ENCODE measurements at regions not wholly inside any gene's neighbourhood (a gene's known extent, or its start where the extent isn't known, plus 50 kb on each side); places are given as distances from the start of the nearest gene placed in this dataset.

DNA sequence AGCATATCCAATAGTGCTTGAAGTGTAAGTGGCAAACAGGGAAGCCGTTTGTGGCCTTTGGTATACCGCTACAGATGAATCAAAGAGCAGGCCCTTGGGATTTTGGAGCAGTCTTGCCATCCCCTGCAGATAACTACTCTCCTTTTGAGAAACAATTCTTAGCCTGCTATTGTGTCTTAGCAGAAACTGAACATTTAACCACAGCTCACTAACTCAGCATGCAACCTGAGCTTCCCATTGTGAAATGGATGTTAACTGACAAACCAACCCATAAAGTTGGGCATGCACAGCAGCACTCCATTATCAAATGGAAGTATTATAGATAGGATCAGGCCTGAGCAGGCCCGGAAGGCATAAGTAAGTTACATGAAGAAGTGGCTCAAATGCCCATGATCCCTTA is 315.3 kb upstream of the PTGER4 start:
- no peak overlapping the region for H3K4me3 ChIP-seq (ENCODE audit: low read depth, low read length)
- DNase-seq (ENCODE audit: low read depth), result no peak
- TF ChIP-seq, protein P1, sequence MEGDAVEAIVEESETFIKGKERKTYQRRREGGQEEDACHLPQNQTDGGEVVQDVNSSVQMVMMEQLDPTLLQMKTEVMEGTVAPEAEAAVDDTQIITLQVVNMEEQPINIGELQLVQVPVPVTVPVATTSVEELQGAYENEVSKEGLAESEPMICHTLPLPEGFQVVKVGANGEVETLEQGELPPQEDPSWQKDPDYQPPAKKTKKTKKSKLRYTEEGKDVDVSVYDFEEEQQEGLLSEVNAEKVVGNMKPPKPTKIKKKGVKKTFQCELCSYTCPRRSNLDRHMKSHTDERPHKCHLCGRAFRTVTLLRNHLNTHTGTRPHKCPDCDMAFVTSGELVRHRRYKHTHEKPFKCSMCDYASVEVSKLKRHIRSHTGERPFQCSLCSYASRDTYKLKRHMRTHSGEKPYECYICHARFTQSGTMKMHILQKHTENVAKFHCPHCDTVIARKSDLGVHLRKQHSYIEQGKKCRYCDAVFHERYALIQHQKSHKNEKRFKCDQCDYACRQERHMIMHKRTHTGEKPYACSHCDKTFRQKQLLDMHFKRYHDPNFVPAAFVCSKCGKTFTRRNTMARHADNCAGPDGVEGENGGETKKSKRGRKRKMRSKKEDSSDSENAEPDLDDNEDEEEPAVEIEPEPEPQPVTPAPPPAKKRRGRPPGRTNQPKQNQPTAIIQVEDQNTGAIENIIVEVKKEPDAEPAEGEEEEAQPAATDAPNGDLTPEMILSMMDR (conservative IDR thresholded peaks at IDR 0.05; ENCODE audit: low read depth, low read length), result no peak

DNA sequence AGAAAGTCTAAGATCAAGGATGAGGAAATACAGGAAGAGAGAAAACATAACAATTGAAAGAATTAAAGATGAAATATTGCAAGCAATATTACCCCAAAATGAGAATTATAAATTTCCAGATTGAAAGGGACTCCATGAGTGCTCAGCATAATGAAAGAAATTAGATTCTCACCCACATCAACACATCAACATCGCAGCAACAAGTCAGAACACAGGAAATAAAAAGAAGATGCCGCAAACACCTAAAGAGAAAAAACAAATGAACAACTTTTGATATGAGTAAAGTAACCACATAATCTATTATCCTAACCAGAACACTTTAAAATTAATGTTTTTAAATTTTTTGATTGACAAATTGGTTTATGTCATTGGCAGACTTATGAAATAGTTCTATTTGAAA is 318.3 kb upstream of the PTGER4 start:
- no peak for DNase-seq (ENCODE audit: low read depth)
- H3K4me3 ChIP-seq (ENCODE audit: low read depth, low read length), result no peak overlapping the region
- TF ChIP-seq, protein P1 (conservative IDR thresholded peaks at IDR 0.05; ENCODE audit: low read depth, low read length), result no peak

DNA sequence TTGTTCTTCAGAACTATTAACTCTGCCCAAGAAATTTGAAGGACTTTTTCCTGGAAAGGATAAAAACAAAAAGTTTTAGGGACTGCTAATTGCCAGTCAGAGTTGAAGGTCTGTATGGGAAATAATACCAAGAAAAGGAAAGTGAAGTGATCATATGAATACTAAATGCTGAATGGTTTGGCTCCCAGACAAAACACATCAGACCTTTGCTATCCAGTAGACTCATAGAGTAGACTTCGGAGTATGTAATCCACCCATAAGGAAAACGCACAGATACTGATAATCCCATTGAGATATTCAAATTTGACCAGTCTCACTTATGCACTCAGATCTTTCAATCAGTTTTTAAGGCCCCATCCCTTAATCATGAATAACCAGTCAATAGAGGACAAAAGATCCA is 319.0 kb upstream of the PTGER4 start:
- TF ChIP-seq, protein P1 (conservative IDR thresholded peaks at IDR 0.05; ENCODE audit: low read depth, low read length), result no peak
- no peak overlapping the region for H3K4me3 ChIP-seq (ENCODE audit: low read depth, low read length)

DNA sequence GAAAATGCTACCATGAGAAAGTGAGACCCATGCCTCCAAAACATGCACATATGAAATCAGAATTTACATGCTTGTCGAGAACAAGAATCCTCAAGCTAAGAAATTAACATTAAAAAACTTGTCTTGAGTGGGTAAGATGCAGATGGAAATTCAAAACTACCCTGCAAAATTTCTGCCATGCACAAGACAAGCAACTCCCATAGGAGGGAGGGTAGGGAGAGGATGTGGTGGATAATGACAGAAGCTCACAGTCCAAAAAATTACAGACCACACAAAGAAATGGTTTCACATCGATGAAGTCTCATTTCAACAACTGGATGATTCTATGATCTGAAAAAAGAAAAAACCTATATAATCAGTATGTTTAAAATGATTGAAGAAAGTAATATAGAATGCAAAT is 319.9 kb upstream of the PTGER4 start:
- DNase-seq (ENCODE audit: low read depth), result no peak
- no peak overlapping the region for H3K4me3 ChIP-seq (ENCODE audit: low read depth, low read length)
- TF ChIP-seq, protein P1 (conservative IDR thresholded peaks at IDR 0.05; ENCODE audit: low read depth, low read length), result no peak

More for the DNA sequence above, 319.0 kb upstream of the PTGER4 start:
- DNase-seq (ENCODE audit: low read depth), result no peak

DNA sequence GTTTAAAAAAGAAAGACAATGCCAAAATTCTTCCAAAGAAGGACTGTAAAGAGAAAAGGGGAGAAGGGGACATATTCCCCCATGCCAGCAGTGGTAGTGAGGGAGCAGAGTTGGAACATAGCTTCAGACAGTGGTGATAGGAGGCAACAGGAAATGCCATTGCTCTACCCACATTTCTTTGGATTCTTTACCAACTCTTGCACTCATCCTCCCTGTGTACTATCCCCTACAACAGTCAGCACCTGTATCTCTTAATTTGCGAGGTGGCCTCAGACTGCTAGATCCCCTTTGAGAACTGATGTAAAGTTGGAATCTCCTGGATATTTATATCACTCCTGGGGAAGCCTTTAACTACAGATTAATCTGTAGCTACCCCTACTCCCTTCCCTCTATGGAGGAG is 320.6 kb upstream of the PTGER4 start:
- no peak for DNase-seq (ENCODE audit: low read depth)
- TF ChIP-seq, protein P1 (conservative IDR thresholded peaks at IDR 0.05; ENCODE audit: low read depth, low read length), result no peak
- H3K4me3 ChIP-seq (ENCODE audit: low read depth, low read length), result no peak overlapping the region

DNA sequence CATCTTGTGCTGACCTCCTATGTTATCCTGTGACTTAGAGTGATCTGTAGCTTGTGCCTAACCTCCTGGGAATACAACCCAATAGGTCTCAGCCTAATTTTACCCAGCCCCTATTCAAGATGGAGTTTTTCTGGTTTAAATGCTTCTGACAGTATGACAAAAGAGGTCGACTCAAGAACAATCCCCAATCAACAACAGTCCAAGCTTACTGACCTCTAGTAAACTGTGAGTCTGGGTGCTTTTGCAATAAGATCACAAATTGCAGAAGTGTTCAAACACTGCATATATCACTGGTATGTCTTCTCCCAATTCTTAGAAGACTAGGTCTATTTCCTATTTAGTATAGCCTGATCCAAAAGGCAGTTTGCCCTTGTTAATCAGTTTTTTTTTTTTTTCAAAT is 323.5 kb upstream of the PTGER4 start:
- TF ChIP-seq, protein P1 (conservative IDR thresholded peaks at IDR 0.05; ENCODE audit: low read depth, low read length), result no peak
- peak; percentile 12 for DNase-seq (ENCODE audit: low read depth)
- no peak overlapping the region for H3K4me3 ChIP-seq (ENCODE audit: low read depth, low read length)

DNA sequence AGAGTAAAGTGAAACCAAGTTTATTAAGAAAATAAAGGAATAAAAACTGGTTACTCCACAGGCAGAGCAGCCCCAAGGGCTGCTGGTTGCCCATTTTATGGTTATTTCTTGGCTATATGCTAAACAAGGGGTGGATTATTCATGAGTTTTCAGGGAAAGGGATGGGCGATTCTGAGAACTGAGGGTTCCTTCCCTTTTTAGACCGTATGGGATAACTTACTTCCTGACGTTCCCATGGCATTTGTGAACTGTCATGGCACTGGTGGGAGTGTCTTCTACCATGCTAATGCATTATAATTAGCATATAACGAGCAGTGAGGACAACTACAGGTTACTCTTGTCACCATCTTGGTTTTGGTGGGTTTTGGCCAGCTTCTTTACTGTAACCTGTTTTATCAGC is 323.9 kb upstream of the PTGER4 start:
- TF ChIP-seq, protein P1 (conservative IDR thresholded peaks at IDR 0.05; ENCODE audit: low read depth, low read length), result no peak
- no peak for DNase-seq (ENCODE audit: low read depth)
- H3K4me3 ChIP-seq (ENCODE audit: low read depth, low read length), result no peak overlapping the region

Data from choroid plexus epithelial cell (primary cell).